ENCODE measurements at regions not wholly inside any gene's neighbourhood (a gene's known extent, or its start where the extent isn't known, plus 50 kb on each side); places are given as distances from the start of the nearest gene placed in this dataset.

GRCh38 chr2:6337472-6337820 is 528.3 kb downstream of the CMPK2 start:
- TF ChIP-seq JUN (CRISPR knock-in tag; IDR thresholded peaks at IDR 0.05): no peak
- no peak for TF ChIP-seq MAX (CRISPR knock-in tag; IDR thresholded peaks at IDR 0.05)
- no peak for TF ChIP-seq CTCF (IDR thresholded peaks at IDR 0.05)
- TF ChIP-seq SOX15 (CRISPR knock-in tag; IDR thresholded peaks at IDR 0.05): no peak
- TF ChIP-seq ZNF138 (CRISPR knock-in tag; conservative IDR thresholded peaks at IDR 0.05): no peak
- TF ChIP-seq FOXJ3 (CRISPR knock-in tag; IDR thresholded peaks at IDR 0.05; ENCODE audit: borderline replicate concordance): no peak
- TF ChIP-seq NFE2L1 (CRISPR knock-in tag; IDR thresholded peaks at IDR 0.05): no peak
- TF ChIP-seq ZNF263 (CRISPR knock-in tag; IDR thresholded peaks at IDR 0.05; ENCODE audit: low read depth): no peak
- no peak for TF ChIP-seq TP53 (CRISPR knock-in tag; IDR thresholded peaks at IDR 0.05)
- TF ChIP-seq NR1H2 (CRISPR knock-in tag; IDR thresholded peaks at IDR 0.05): no peak

Measured in WTC11 (cell line).